GM13976 (cell line): ENCODE measurements at regions not wholly inside any gene's neighbourhood (a gene's known extent, or its start where the extent isn't known, plus 50 kb on each side); places are given as distances from the start of the nearest gene placed in this dataset.

Experiments used
- DNase-seq: peaks from one replicate; pipeline ENCODE4 v3.0.0; 2012; ENCODE audit warnings: low spot score
- CTCF ChIP-seq: IDR thresholded peaks from 2 replicates; pipeline ENCODE4 v1.5.1; 2012; ENCODE audit warnings: borderline replicate concordance, mild to moderate bottlenecking; ENCODE audit not compliant: insufficient read depth; ENCODE audit errors: extremely low read depth, missing control alignments, control extremely low read depth
- in situ Hi-C: fragments of 300-500 bp; cut with MboI; formaldehyde crosslinking; loops from one replicate; pipeline ENCODE4 v1.12.0; 2022; ENCODE audit warnings: low sequenced_read_pairs, mixed read lengths, inconsistent platforms; ENCODE audit not compliant: unreplicated experiment

GRCh38 chr1:91594383-91595055, 93.9 kb downstream of the CDC7 start:
- in situ Hi-C loops, result no loop called here
- DNase-seq, result no peak
- TF ChIP-seq CTCF, result no peak

- TF ChIP-seq CTCF, result no peak
- in situ Hi-C loops, result no loop called here
- DNase-seq, result no peak
These were observed 95.8 kb downstream of the CDC7 start for GRCh38 chr1:91596474-91596873.

GRCh38 chr1:91597215-91597614, 96.6 kb downstream of the CDC7 start:
- no peak for DNase-seq
- TF ChIP-seq CTCF, result no peak
- in situ Hi-C loops, result no loop called here

- in situ Hi-C loops, result no loop called here
- no peak for TF ChIP-seq CTCF
- DNase-seq, result no peak
These were observed 100.0 kb downstream of the CDC7 start for GRCh38 chr1:91600431-91601337.

- no peak for TF ChIP-seq CTCF
- no peak for DNase-seq
- in situ Hi-C loops, result no loop called here
These were observed 101.1 kb downstream of the CDC7 start for GRCh38 chr1:91601554-91602376.

GRCh38 chr1:91603409-91603808, 102.8 kb downstream of the CDC7 start:
- TF ChIP-seq CTCF, result no peak
- no peak for DNase-seq
- in situ Hi-C loops, result no loop called here
